K562 (cell line): ENCODE measurements at regions not wholly inside any gene's neighbourhood (a gene's known extent, or its start where the extent isn't known, plus 50 kb on each side); places are given as distances from the start of the nearest gene placed in this dataset.

Source experiments
- ATAC-seq: fragments of 200-7000 bp; cut with Tn5 transposase; 3 replicates; pipeline ENCODE4 v1.9.1; 2020; ENCODE audit warnings: moderate library complexity
- BruUV-seq: library from RNA; stranded (reverse); fragments of 400-500 nt; replicated peaks from 2 replicates; lab custom pipeline; 2021; lab: Mats Ljungman, UMichigan
- CTCF ChIA-PET: fragments of 300-600 bp; formaldehyde crosslinking; extraction: SDS; loops from one replicate; lab custom pipeline; 2021; ENCODE audit warnings: low intra/inter-chr PET ratio; lab: Yijun Ruan, JAX
- POLR2A ChIA-PET: fragments of 300-600, 350-650 bp; sonication (Branson Sonifier 250); formaldehyde crosslinking; extraction: SDS; loops from one replicate; lab custom pipeline; 2021; ENCODE audit warnings: antibody characterized with exemption, inconsistent platforms; lab: Yijun Ruan, JAX
- DNase-seq, 4 experiments: peaks; one replicate each; pipeline versions ENCODE4 v3.0.0 to v3.0.0-alpha.2; 2011 to 2018; ENCODE audit warnings: low spot score in 3 of 4, mixed read lengths in 3 of 4; ENCODE audit errors: extremely low read depth in 1 of 4
- FAIRE-seq: peaks from 2 replicates; lab custom pipeline; 2011; peaks lifted over from hg19 to GRCh38; lab: Jason Lieb, UNC
- H2AFZ ChIP-seq: 2 replicates; pipeline ENCODE4 v1.6.0; 2011; ENCODE audit warnings: low read depth, low read length, control low read depth, inconsistent platforms
- H3K27ac ChIP-seq: fragments of 200-600 bp; 3 replicates; pipeline ENCODE4 v1.8.0; 2011; ENCODE audit warnings: low read depth, mild to moderate bottlenecking, control low read depth, inconsistent platforms, low read length, moderate library complexity, mixed read lengths; ENCODE audit errors: extremely low read depth
- H3K27me3 ChIP-seq, 2 experiments: fragments of 300-600 bp in 1 of 2; 2 replicates in 1 of 2; 3 replicates in 1 of 2; pipeline versions ENCODE4 v1.6.0 to v1.8.0; 2011; ENCODE audit warnings: inconsistent platforms in 2 of 2, low read length in 2 of 2, mild to moderate bottlenecking in 1 of 2, mixed read lengths in 1 of 2, moderate library complexity in 1 of 2; ENCODE audit not compliant: control insufficient read depth in 2 of 2, insufficient read depth in 2 of 2
- H3K36me3 ChIP-seq: fragments of 300-600 bp; 3 replicates; pipeline ENCODE4 v1.8.0; 2011; ENCODE audit warnings: mild to moderate bottlenecking, low read length, inconsistent platforms; ENCODE audit not compliant: control insufficient read depth, insufficient read depth
- H3K4me1 ChIP-seq, 2 experiments: fragments of 200-600 bp in 1 of 2; replicated peaks in 1 of 2; 2 replicates in 1 of 2; 3 replicates in 1 of 2; pipeline versions ENCODE4 v1.5.1 to v1.8.0; 2011; ENCODE audit warnings: inconsistent platforms in 2 of 2, low read length in 2 of 2, mild to moderate bottlenecking in 1 of 2, mixed read lengths in 1 of 2, moderate library complexity in 1 of 2; ENCODE audit not compliant: control insufficient read depth in 2 of 2, insufficient read depth in 2 of 2
- H3K4me2 ChIP-seq: 2 replicates; pipeline ENCODE4 v1.6.1; 2011; ENCODE audit warnings: low read length, control low read depth, inconsistent platforms, mixed read lengths; ENCODE audit not compliant: insufficient read depth
- H3K4me3 ChIP-seq: fragments of 200-600 bp; sonication (generic), shearing (Covaris generic); 2 replicates; pipeline ENCODE4 v1.5.1; 2016; ENCODE audit warnings: control low read depth, inconsistent platforms
- H3K79me2 ChIP-seq: fragments of 200-600 bp; 3 replicates; pipeline ENCODE4 v1.8.0; 2011; ENCODE audit warnings: low read length, inconsistent platforms; ENCODE audit not compliant: control insufficient read depth, insufficient read depth
- H3K9ac ChIP-seq, 2 experiments: 2 replicates each; pipeline versions ENCODE4 v1.6.0 to v1.6.1; 2011; ENCODE audit warnings: low read depth in 2 of 2, low read length in 2 of 2, control low read depth in 1 of 2, inconsistent platforms in 1 of 2, mild to moderate bottlenecking in 1 of 2, mixed read lengths in 1 of 2; ENCODE audit not compliant: insufficient read depth in 1 of 2
- H3K9me1 ChIP-seq: one replicate; pipeline ENCODE4 v1.6.0; 2011; ENCODE audit warnings: inconsistent platforms, mild to moderate bottlenecking, low read length, moderate library complexity; ENCODE audit not compliant: control insufficient read depth, insufficient read depth
- H3K9me3 ChIP-seq: replicated peaks from 2 replicates; pipeline ENCODE4 v1.5.1; 2011; ENCODE audit warnings: low read depth, low read length, inconsistent platforms; ENCODE audit not compliant: control insufficient read depth, insufficient read depth
- H4K20me1 ChIP-seq: replicated peaks from 2 replicates; pipeline ENCODE4 v1.6.1; 2011; ENCODE audit warnings: low read length, inconsistent platforms, mixed read lengths; ENCODE audit not compliant: control insufficient read depth, insufficient read depth
- ATF4 ChIP-seq: fragments of 450-650 bp; formaldehyde crosslinking; IDR thresholded peaks from 2 replicates; pipeline ENCODE4 v1.4.0; 2022; ENCODE audit warnings: mild to moderate bottlenecking, moderate library complexity
- BDP1 ChIP-seq: IDR thresholded peaks from 3 replicates; pipeline ENCODE4 v1.6.1; 2011; ENCODE audit not compliant: insufficient read length, insufficient read depth
- MAFF ChIP-seq: IDR thresholded peaks from 2 replicates; pipeline ENCODE4 v1.6.1; 2012; ENCODE audit warnings: low read length, improper control_type of control experiment
- MYC ChIP-seq, 2 experiments: fragments of 250-450 bp in 1 of 2; sonication (Bioruptor Pico) in 1 of 2; IDR thresholded peaks; 2 replicates each; pipeline versions ENCODE4 v1.5.1 to v1.6.1; 2012 to 2021; ENCODE audit warnings: low read depth in 2 of 2, borderline replicate concordance in 1 of 2, improper control_type of control experiment in 1 of 2, low read length in 1 of 2, mild to moderate bottlenecking in 1 of 2, moderate library complexity in 1 of 2
- PHB2 ChIP-seq: fragments of 450-650 bp; IDR thresholded peaks from 2 replicates; pipeline ENCODE4 v1.6.1; 2017; ENCODE audit warnings: low read depth
- POU5F1 ChIP-seq: fragments of 150-350 bp; IDR thresholded peaks from 2 replicates; pipeline ENCODE4 v1.6.1; 2014; ENCODE audit warnings: borderline replicate concordance, low read length, low read depth, mild to moderate bottlenecking; ENCODE audit not compliant: partially characterized antibody
- SMAD4 ChIP-seq: fragments of 250-450 bp; sonication (Bioruptor Pico); conservative IDR thresholded peaks from 2 replicates; pipeline ENCODE4 v1.8.0; 2021; ENCODE audit warnings: inconsistent platforms, mild to moderate bottlenecking, moderate library complexity
- ZBTB26 ChIP-seq: fragments of 450-650 bp; formaldehyde crosslinking; IDR thresholded peaks from 2 replicates; pipeline ENCODE4 v1.4.0; 2022; ENCODE audit warnings: missing genetic modification characterization
- ZBTB49 ChIP-seq: sonication (generic); formaldehyde crosslinking; IDR thresholded peaks from 2 replicates; pipeline ENCODE4 v1.8.0; 2022; ENCODE audit warnings: missing genetic modification reagents, mild to moderate bottlenecking, borderline replicate concordance
- ZBTB8A ChIP-seq: fragments of 450-650 bp; IDR thresholded peaks from 2 replicates; pipeline ENCODE4 v1.6.1; 2018; ENCODE audit warnings: mild to moderate bottlenecking, moderate library complexity; ENCODE audit not compliant: partially characterized antibody
- ZNF780A ChIP-seq: fragments of 250-450 bp; sonication (Bioruptor Pico); IDR thresholded peaks from 2 replicates; pipeline ENCODE4 v1.5.0; 2021; ENCODE audit warnings: mild to moderate bottlenecking
- ZSCAN32 ChIP-seq: fragments of 450-650 bp; formaldehyde crosslinking; IDR thresholded peaks from 2 replicates; pipeline ENCODE4 v1.4.0; 2020; ENCODE audit warnings: mild to moderate bottlenecking, moderate library complexity
- WGBS: fragments of 100-300 bp; shearing (Covaris generic); methylation state at CpG from one replicate; pipeline ENCODE4 v1.1.6; 2016; ENCODE audit warnings: low coverage, mixed read lengths; ENCODE audit not compliant: insufficient coverage; ENCODE audit errors: missing lambda C conversion rate; 5-methylcytosine and 5-hydroxymethylcytosine counted together
- in situ Hi-C: fragments of 300-500 bp; cut with MboI; formaldehyde crosslinking; loops from 4 replicates; pipeline ENCODE4 v1.15.0; 2018; ENCODE audit warnings: inconsistent platforms, mixed read lengths
- intact Hi-C: fragments of 100-400 bp; cut with micrococcal nuclease; formaldehyde crosslinking; loops from 2 replicates; pipeline ENCODE4 v1.14.2; 2022
- TF ChIP-seq, protein P1 (sequence below), 2 experiments: IDR thresholded peaks in 1 of 2; conservative IDR thresholded peaks in 1 of 2; 2 replicates each; pipeline ENCODE4 v1.6.1; 2016; ENCODE audit warnings: low read depth in 2 of 2, mild to moderate bottlenecking in 1 of 2, missing compliant biosample characterization in 1 of 2, missing genetic modification characterization in 1 of 2, moderate library complexity in 1 of 2
- TF ChIP-seq, protein P2 (sequence below): sonication (generic); formaldehyde crosslinking; IDR thresholded peaks from 2 replicates; pipeline ENCODE4 v1.5.0; 2020; ENCODE audit warnings: missing genetic modification reagents

- Histone ChIP-seq H3K9me1 (no peaks in the 10 kb centered on the region), H3K36me3 (no peaks in the 10 kb centered on the region), H3K9me3 (no peaks in the 10 kb centered on the region), H3K4me2 (no peak overlapping the region), H3K27me3 (no peaks in the 10 kb centered on the region), H3K4me1 (no peaks in the 10 kb centered on the region), H3K27ac (no peak overlapping the region), H2AFZ (no peak overlapping the region), H3K79me2 (peaks cover 14% of the 10 kb centered on the region; the same call in 2 of the 3 replicates), H4K20me1 (no peaks in the 10 kb centered on the region), H3K4me3 (no peak overlapping the region), H3K9ac (no peak overlapping the region)
- ATAC-seq, result peak; percentile 25; the same call in 1 of the 3 replicates
- intact Hi-C loops, result no loop called here
- no peak for DNase-seq
- 73% methylated on average over 4 of the region's 4 CpGs for WGBS
- no TSS peak for BruUV-seq
- in situ Hi-C loops, result no loop called here
- FAIRE-seq, result no peak
- POLR2A ChIA-PET, result interaction anchor here (0.8 kb wide), 1 partner anchor 15 kb away, joined by 4 read pairs; no protein-coding TSS in a partner anchor
- CTCF ChIA-PET, result no interaction called here
- no peak for TF ChIP-seq ZNF780A
- no peak for TF ChIP-seq ZBTB8A
- TF ChIP-seq PHB2, result no peak
- no peak for TF ChIP-seq SMAD4 (CRISPR knock-in tag)
- TF ChIP-seq BDP1, result no peak
- TF ChIP-seq ZBTB49 (CRISPR knock-in tag), result no peak
- no peak for TF ChIP-seq ATF4 (CRISPR knock-in tag)
- TF ChIP-seq MYC (IDR thresholded peaks at IDR 0.05; ENCODE audit: low read depth, low read length), result no peak
- TF ChIP-seq MYC (CRISPR knock-in tag; IDR thresholded peaks at IDR 0.05; ENCODE audit: borderline replicate concordance, low read depth), result no peak
- TF ChIP-seq POU5F1, result no peak
- TF ChIP-seq, protein P1, sequence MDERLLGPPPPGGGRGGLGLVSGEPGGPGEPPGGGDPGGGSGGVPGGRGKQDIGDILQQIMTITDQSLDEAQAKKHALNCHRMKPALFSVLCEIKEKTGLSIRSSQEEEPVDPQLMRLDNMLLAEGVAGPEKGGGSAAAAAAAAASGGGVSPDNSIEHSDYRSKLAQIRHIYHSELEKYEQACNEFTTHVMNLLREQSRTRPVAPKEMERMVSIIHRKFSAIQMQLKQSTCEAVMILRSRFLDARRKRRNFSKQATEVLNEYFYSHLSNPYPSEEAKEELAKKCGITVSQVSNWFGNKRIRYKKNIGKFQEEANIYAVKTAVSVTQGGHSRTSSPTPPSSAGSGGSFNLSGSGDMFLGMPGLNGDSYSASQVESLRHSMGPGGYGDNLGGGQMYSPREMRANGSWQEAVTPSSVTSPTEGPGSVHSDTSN (CRISPR knock-in tag; IDR thresholded peaks at IDR 0.05; ENCODE audit: low read depth), result no peak
- TF ChIP-seq, protein P1 (tag; conservative IDR thresholded peaks at IDR 0.05; ENCODE audit: low read depth), result no peak
- TF ChIP-seq, protein P2, sequence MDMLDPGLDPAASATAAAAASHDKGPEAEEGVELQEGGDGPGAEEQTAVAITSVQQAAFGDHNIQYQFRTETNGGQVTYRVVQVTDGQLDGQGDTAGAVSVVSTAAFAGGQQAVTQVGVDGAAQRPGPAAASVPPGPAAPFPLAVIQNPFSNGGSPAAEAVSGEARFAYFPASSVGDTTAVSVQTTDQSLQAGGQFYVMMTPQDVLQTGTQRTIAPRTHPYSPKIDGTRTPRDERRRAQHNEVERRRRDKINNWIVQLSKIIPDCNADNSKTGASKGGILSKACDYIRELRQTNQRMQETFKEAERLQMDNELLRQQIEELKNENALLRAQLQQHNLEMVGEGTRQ (CRISPR knock-in tag), result no peak
- no peak for TF ChIP-seq MAFF
- TF ChIP-seq ZBTB26, result no peak
- TF ChIP-seq ZSCAN32 (CRISPR knock-in tag), result no peak
These were observed 1226.1 kb downstream of the NCAM2 start for GRCh38 chr21:22224261-22224660.
